ENCODE measurements at regions not wholly inside any gene's neighbourhood (a gene's known extent, or its start where the extent isn't known, plus 50 kb on each side); places are given as distances from the start of the nearest gene placed in this dataset.
"Not testable (repeated sequence)": the region's sequence is repeated elsewhere in the genome, so short reads cannot be mapped to it uniquely, and the experiment has no call there.

- no peak for DNase-seq (ENCODE audit: low read depth in 2 of 2)
Observed at GRCh38 chr3:153746211-153746610, 375.0 kb upstream of the ARHGEF26 start.

GRCh38 chr3:153749070-153749610 is 372.1 kb upstream of the ARHGEF26 start:
- DNase-seq (ENCODE audit: low read depth in 2 of 2) = no peak

- DNase-seq (ENCODE audit: low read depth in 2 of 2) = no peak
Observed at GRCh38 chr3:153752405-153753027, 368.7 kb upstream of the ARHGEF26 start.

- DNase-seq (ENCODE audit: low read depth in 2 of 2) = no peak
Observed at GRCh38 chr3:153753035-153753434, 368.2 kb upstream of the ARHGEF26 start.

GRCh38 chr3:153756816-153757215 is 364.4 kb upstream of the ARHGEF26 start:
- DNase-seq (ENCODE audit: low read depth in 2 of 2) = no peak

GRCh38 chr3:153757839-153758238 is 363.4 kb upstream of the ARHGEF26 start:
- no peak for DNase-seq (ENCODE audit: low read depth in 2 of 2)

- no peak for DNase-seq (ENCODE audit: low read depth in 2 of 2)
Observed at GRCh38 chr3:153760948-153761347, 360.2 kb upstream of the ARHGEF26 start.

- no peak for DNase-seq (ENCODE audit: low read depth in 2 of 2)
Observed at GRCh38 chr3:153762411-153763235, 358.6 kb upstream of the ARHGEF26 start.

GRCh38 chr3:153767601-153768560 is 353.3 kb upstream of the ARHGEF26 start:
- no peak for DNase-seq (ENCODE audit: low read depth in 2 of 2)

- no peak for DNase-seq (ENCODE audit: low read depth in 2 of 2)
Observed at GRCh38 chr3:153768561-153769469, 352.4 kb upstream of the ARHGEF26 start.

GRCh38 chr3:153783106-153783505 is 338.1 kb upstream of the ARHGEF26 start:
- DNase-seq (ENCODE audit: low read depth in 2 of 2) = no peak

- DNase-seq (ENCODE audit: low read depth in 2 of 2) = no peak
Observed at GRCh38 chr3:153783741-153784480, 337.3 kb upstream of the ARHGEF26 start.

- DNase-seq (ENCODE audit: low read depth in 2 of 2) = no peak
Observed at GRCh38 chr3:153785901-153786300, 335.3 kb upstream of the ARHGEF26 start.

GRCh38 chr3:153789380-153789779 is 331.8 kb upstream of the ARHGEF26 start:
- DNase-seq (ENCODE audit: low read depth in 2 of 2) = no peak

GRCh38 chr3:153797056-153797455 is 324.1 kb upstream of the ARHGEF26 start:
- not testable (repeated sequence) for DNase-seq (ENCODE audit: low read depth in 2 of 2)

- no peak for DNase-seq (ENCODE audit: low read depth in 2 of 2)
Observed at GRCh38 chr3:153809097-153809496, 312.1 kb upstream of the ARHGEF26 start.

GRCh38 chr3:153818338-153818737 is 302.9 kb upstream of the ARHGEF26 start:
- DNase-seq (ENCODE audit: low read depth in 2 of 2) = no peak

- no peak for DNase-seq (ENCODE audit: low read depth in 2 of 2)
Observed at GRCh38 chr3:153820035-153820434, 301.2 kb upstream of the ARHGEF26 start.

- DNase-seq (ENCODE audit: low read depth in 2 of 2) = not testable (repeated sequence)
Observed at GRCh38 chr3:153828346-153828745, 292.8 kb upstream of the ARHGEF26 start.

- no peak for DNase-seq (ENCODE audit: low read depth in 2 of 2)
Observed at GRCh38 chr3:153829606-153830170, 291.5 kb upstream of the ARHGEF26 start.

Data from stimulated activated CD8-positive, alpha-beta memory T cell treated with anti-CD3 and anti-CD28 coated beads, Interleukin-2, amount 100 ng/mL, for 48 hours (primary cell).